NCI-H187 treated with DMSO at 0.1 percent for 48 hours (cell line): ENCODE measurements at regions not wholly inside any gene's neighbourhood (a gene's known extent, or its start where the extent isn't known, plus 50 kb on each side); places are given as distances from the start of the nearest gene placed in this dataset.

Experiments used
- DNase-seq: peaks from one replicate; lab custom pipeline; 2025; lab: John Stamatoyannopoulos, UW

- no peak for DNase-seq
Measured at GRCh38 chr10:44821290-44821689, 89.8 kb upstream of the TMEM72 start.

- no peak for DNase-seq
Measured at GRCh38 chr10:44822349-44822748, 88.8 kb upstream of the TMEM72 start.

DNA sequence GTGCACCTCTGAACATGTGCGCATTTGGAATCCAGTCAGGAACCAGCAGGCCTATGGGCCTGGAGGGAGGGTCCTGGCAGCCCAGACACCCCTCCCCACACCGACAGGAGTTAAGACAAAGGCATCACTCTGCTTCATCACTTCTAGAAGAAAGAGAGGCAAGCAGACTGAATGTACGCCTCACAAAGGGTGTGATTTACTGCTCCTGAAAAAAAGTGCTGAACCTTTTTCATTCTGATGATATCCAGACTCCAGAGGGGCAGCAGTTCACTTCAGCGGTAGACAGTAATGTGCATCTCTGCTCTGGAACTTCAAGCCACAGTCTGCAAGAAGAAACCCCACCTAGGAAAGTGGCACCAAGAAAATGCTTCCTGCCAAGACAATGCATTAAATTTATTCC, 88.2 kb upstream of the TMEM72 start:
- DNase-seq: no peak

GRCh38 chr10:44824607-44825006, 86.5 kb upstream of the TMEM72 start:
- DNase-seq: no peak

DNA sequence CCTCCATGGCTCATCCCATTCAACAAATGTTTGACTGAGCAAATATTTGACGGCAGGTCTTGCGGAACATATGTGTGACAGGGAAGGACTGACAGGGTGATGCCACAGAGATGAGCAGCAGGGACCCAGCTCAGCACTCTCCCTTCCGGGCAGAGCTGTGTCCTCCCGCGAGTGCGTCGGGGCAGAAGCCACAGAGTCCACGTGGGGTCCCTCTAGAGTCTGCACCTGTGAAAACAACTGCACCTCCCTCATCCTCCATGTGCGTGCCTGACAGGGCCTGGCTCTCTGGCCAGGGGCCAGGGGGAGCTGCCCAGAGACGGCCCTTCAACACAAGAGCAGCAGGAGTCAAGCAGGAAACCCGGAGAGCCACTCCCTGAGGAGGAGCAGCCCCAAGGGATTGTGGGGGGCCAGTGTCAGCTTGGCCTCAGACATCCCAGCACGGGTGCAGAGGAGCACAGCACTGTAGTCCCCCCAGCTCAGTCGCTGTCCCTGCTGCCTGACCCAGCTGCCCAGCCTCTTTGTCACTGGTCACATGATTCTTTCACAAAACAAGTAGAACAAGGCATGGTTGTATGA, 83.6 kb upstream of the TMEM72 start:
- DNase-seq: no peak

GRCh38 chr10:44828508-44829142, 82.5 kb upstream of the TMEM72 start:
- no peak for DNase-seq

DNA sequence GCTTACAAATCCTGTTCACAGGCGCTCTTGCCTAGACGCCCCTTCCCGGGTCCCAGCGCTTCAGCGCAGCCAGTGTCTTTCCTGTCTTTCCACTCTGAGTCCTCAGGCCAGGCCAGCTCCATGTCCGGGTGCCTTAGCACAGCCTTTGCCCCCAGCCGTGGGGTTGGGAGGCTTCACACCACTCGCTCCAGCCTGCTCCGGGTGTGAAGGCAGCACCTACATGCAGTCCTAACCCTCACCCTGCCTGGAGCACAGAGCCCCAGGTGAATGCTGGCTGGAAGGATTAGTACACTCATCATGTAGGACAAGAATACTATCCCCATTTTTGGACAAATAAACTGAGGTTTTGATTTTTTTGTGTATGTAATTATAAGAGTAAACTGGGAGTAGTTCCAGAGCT, 81.7 kb upstream of the TMEM72 start:
- no peak for DNase-seq

GRCh38 chr10:44830022-44830421, 81.1 kb upstream of the TMEM72 start:
- no peak for DNase-seq

GRCh38 chr10:44831581-44831980, 79.6 kb upstream of the TMEM72 start:
- no peak for DNase-seq

DNA sequence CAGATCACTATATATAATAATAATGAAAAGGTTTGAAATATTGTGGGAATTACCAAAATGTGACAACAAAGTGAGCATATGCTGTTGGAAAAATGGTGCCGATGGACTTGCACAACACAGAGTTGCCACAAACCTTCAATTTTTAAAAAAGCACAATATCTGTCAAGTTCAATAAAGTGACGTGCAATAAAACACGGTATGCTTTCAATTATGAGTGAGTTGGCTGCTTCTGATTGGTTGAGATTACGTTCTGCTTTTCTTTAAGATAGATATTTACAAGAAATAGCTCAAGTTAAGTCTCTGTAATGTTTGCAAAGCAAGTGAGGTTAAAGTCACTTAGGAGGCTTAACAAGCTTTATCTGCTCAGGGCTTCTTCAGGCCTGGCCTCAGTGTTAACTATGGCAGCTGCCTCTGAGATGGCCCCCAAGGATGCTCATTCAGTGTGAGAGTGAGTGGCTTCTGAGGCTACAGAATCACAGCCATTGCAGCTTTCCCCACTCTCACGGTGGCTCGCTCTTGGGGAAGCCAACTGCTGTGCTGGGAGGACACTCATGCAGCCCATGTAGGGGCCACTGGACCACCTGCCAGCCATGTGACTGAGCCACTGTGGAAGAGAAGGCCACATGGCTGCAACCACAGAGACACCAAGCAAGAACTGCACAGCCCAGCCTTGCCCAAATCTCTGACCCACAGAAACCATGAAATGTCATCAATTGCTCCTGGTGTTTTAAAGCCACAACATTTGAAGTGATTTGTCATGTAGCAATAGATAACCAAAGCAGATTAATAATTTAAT, 78.3 kb upstream of the TMEM72 start:
- no peak for DNase-seq

DNA sequence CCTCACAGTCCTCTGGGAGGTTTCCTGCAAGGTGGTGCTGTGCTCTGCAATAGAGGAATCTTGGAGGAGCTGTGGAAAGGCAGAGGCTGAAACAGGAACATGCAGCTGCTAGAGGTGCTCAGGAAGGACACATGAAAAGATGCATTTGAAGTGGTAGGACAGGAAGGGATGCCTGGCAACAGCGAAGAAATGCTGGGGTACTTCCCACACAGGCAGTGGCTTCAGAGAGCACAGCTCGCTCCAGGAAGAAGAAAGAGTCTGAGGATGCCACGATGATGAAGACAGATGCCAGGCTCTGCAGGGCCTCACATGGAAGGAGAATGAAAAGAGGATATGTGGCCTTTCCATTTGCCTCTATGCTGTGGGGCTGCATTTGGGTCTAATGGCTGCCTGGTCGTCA, 77.0 kb upstream of the TMEM72 start:
- DNase-seq: no peak

DNA sequence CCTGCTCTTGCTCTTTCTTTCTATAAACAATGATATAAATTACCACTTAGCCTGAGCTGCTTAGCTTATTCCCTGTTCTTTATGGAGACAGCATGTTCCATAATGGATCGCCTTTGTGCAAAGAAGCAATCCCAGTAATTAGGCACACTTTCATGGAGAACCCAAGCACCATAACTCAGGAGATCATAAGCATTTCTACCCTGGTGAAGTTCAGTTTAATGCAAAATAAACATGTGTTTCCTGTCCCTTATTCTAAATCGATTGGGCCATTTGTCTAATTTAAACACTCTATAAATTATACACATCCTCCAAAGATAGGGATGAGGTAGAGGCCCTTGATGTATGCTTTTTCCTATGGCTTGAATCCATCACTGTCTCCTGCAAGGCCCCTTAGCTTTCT, 75.8 kb upstream of the TMEM72 start:
- DNase-seq: no peak

- no peak for DNase-seq
Measured at GRCh38 chr10:44843484-44843883, 67.7 kb upstream of the TMEM72 start.

DNA sequence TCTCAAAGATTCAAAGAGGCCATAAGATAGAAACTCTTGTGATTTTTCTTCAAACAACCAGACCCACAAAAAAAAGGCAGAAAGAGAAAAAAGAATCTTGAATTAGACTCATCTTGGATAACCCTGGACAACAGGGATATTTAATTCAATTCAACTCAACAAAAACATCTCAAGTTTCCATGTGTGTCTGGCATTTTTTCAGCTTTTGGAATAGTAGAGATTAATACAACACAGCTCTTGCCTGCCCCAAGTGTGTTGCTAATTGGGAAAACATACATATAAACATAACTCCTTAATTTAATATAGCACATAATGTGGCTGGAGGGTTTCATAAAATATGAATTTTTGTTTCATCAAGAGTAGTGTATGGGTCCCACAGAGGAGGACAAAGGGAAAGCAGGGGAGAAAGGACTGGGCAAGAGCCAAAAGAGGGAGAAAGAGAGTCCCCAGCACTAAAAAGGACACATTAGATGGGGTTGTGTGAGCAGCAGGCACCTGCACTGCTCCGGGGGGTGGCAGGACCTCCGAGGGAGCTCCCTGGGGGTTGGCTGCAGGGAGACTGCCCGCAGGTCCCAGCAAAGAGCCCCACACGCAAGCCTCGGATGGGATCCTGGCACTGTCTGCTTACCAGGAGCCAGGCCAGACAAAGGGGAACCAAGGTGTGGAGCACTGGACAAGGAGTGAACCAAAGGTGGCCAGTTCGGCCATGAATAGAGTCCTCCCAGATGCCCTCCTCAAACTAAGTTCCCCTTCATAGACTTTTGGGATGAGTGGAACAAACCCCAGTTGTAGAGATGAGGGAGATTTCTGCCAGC, 65.6 kb upstream of the TMEM72 start:
- no peak for DNase-seq

DNA sequence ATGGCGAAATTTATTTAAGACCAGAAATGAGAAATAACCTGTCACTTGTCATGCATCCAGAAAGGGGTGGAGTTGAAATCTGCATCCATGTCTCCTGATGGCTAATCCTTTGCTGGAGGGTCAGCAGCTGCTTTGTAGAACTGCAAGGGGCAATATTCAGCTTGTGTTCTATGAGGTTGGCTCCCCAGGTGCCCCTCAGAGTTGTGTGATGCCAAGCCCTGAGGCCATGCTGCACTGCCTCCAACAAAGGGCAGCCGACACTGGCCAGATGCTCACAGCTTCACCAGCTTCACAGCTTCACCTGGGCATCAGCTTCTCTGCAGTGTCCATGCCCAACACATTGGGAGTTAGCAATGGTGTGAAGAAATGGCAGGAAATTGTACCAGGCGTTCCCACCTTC, 64.0 kb upstream of the TMEM72 start:
- DNase-seq: no peak

- DNase-seq: no peak
Measured at GRCh38 chr10:44848211-44848610, 62.9 kb upstream of the TMEM72 start.

DNA sequence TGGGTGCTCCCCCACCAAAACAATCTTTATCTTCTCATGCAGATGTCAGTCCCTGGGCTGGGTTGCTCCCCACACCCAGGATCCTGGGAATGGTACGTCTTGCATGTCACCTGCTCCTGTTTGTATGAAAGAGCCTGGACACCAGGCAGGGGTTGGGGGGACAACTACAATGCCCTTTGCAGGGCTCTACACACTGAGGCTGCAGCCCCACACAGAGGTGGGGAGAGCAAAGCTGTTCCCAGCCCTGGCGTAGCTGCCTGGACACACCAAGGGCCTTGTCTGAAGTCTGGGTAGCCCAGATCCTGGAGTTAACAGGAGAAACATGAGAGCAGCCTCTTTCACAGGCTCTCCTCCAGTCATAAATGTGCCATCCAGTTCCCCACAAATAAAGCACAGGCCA, 61.2 kb upstream of the TMEM72 start:
- no peak for DNase-seq

- no peak for DNase-seq
Measured at GRCh38 chr10:44850356-44850934, 60.7 kb upstream of the TMEM72 start.

DNA sequence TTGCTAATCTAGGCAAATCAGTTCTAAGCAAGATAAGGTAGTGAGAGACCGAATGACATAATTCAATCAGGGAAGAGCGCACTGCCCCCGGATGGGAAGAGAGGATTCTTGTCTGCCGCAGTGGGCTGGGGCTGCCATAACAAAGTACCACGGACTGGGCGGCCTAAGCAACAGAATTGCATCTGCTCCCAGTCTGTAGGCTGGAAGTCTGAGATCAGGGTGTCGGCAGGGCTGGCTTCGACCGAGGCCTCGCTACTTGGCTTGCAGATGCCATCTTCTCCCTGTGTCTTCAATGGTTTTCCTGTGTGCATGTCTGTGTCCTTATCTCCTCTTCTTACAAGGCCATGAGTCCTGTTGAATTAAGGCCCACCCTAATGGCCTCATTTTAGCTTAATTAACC, 59.7 kb upstream of the TMEM72 start:
- DNase-seq: no peak

- no peak for DNase-seq
Measured at GRCh38 chr10:44851881-44852280, 59.3 kb upstream of the TMEM72 start.

DNA sequence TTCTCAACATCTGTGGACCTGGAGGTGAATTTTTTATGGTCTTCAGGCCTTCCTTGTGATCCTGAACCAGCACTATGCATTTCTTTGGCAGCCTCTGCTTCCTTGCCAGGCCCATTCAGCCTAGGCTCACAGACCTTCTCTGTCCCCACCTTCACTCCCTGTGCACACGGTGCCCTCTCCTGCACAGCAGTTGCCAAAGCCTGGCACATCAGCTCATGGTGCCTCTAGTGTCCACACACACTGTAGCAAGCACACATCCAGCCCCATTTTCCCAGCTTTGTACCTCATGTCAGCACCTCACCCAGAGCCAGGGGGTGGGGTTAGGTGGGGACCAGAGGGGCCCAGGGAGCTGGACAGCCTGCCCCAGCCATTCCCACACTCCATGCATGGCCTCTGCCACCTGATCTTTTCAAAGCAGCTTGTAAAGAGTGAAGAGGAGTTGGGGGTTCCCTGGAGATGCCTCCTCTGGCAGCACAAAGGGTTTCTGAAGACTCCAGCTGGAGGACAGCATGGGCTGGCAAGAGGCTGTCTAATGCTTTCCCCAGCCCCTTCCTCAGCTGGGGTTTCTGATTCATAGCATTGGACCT, 57.9 kb upstream of the TMEM72 start:
- no peak for DNase-seq

GRCh38 chr10:44853796-44854195, 57.3 kb upstream of the TMEM72 start:
- DNase-seq: no peak
